Gastrocnemius medialis (tissue), 4 donors: ENCODE measurements at regions not wholly inside any gene's neighbourhood (a gene's known extent, or its start where the extent isn't known, plus 50 kb on each side); places are given as distances from the start of the nearest gene placed in this dataset.

Experiments used
- CTCF ChIP-seq, 5 experiments: fragments of 450-650 bp in 3 of 5; fragments of 200-600 bp in 2 of 5; sonication (generic) in 2 of 5; IDR thresholded peaks in 4 of 5; conservative IDR thresholded peaks in 1 of 5; 1 replicate in 4 of 5; 2 replicates in 1 of 5; pipeline ENCODE4 v1.5.1; 2016 to 2019; ENCODE audit warnings: antibody characterized with exemption in 5 of 5, mild to moderate bottlenecking in 3 of 5, moderate library complexity in 3 of 5
- POLR2A ChIP-seq, 2 donors: fragments of 450-650 bp; IDR thresholded peaks; one replicate each; pipeline ENCODE4 v1.6.1; 2017; ENCODE audit warnings: antibody characterized with exemption in 2 of 2, mild to moderate bottlenecking in 2 of 2, moderate library complexity in 2 of 2

DNA sequence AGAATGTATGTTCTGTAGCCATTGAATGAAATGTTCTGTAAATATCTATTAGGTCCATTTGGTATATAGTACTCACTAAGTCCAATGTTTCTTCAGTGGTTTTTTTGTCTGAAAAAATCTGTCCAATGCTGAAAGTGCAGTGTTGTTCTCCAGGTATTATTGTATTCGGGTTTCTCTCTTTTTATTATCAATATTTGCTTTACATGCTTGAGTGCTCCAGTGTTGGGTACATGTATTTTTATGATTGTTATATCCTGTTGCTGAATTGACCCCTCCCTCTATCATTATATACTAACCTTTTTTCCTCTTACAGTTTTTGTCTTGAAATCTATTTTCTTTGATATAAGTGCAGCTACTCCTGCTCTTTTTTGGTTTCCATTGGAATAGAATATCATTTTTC, 382.2 kb downstream of the CCER1 start:
- TF ChIP-seq CTCF (IDR thresholded peaks at IDR 0.05 in 4 of 5, conservative IDR thresholded peaks at IDR 0.05 in 1 of 5) = no peak
- TF ChIP-seq POLR2A (IDR thresholded peaks at IDR 0.05) = no peak
